ENCODE measurements at regions not wholly inside any gene's neighbourhood (a gene's known extent, or its start where the extent isn't known, plus 50 kb on each side); places are given as distances from the start of the nearest gene placed in this dataset.

GRCh38 chr4:138841343-138841742, 174.2 kb upstream of the NOCT start:
- Histone ChIP-seq H2BK120ac (ENCODE audit: low read depth, low read length) (no peak overlapping the region), H3K4me2 (ENCODE audit: low read depth, low read length) (no peak overlapping the region), H3K36me3 (ENCODE audit: control insufficient read depth, insufficient read depth, low read length) (no peaks in the 10 kb centered on the region), H2BK20ac (ENCODE audit: low read depth, low read length) (no peak overlapping the region), H2AK5ac (ENCODE audit: low read depth, low read length) (no peak overlapping the region), H3K9me3 (ENCODE audit: control insufficient read depth, insufficient read depth, low read length) (no peaks in the 10 kb centered on the region), H4K20me1 (ENCODE audit: insufficient read depth, low read length) (no peaks in the 10 kb centered on the region), H3K27ac (ENCODE audit: insufficient read depth, low read length) (no peak overlapping the region), H3K14ac (replicated peaks; ENCODE audit: low read depth, low read length) (no peak overlapping the region), H4K91ac (ENCODE audit: insufficient read depth, low read depth, low read length) (no peak overlapping the region), H3K27me3 (ENCODE audit: control insufficient read depth, insufficient read depth, low read length) (peaks cover 21% of the 10 kb centered on the region), H2AK9ac (replicated peaks; ENCODE audit: low read depth, low read length, poor library complexity) (no peak overlapping the region), H3K4me3 (ENCODE audit: insufficient read depth, low read depth, low read length) (no peak overlapping the region), H4K5ac (ENCODE audit: low read depth, low read length) (no peak overlapping the region), H3K23ac (ENCODE audit: low read depth, low read length) (no peak overlapping the region), H2BK5ac (ENCODE audit: low read depth, low read length, poor library complexity, severe bottlenecking) (no peak overlapping the region), H3K79me1 (ENCODE audit: low read depth in 1 of 2, low read length in 2 of 2) (no peaks in the 10 kb centered on the region), H2BK15ac (ENCODE audit: low read depth, low read length) (no peak overlapping the region), H4K8ac (ENCODE audit: low read depth in 2 of 2, low read length in 2 of 2) (no peak overlapping the region), H3K9ac (ENCODE audit: low read depth, low read length) (no peak overlapping the region), H3K4ac (ENCODE audit: low read depth, low read length) (no peak overlapping the region), H3K4me1 (ENCODE audit: control insufficient read depth, insufficient read depth, low read length) (peaks cover 5% of the 10 kb centered on the region; the same call in 1 of the 2 replicates), H3K9me1 (ENCODE audit: insufficient read depth, low read length) (no peaks in the 10 kb centered on the region), H3K56ac (ENCODE audit: extremely low read depth, insufficient read depth, low read length) (no peak overlapping the region), H2AFZ (replicated peaks; ENCODE audit: low read length, poor library complexity) (no peak overlapping the region), H3K18ac (ENCODE audit: low read depth, low read length) (no peak overlapping the region)
- dilution Hi-C loops (cut with HindIII; ENCODE audit: low sequenced_read_pairs, unreplicated experiment) = no loop called here
- no peak for DNase-seq
- no TSS peak for BruUV-seq (replicated peaks)
- intact Hi-C loops (cut with micrococcal nuclease) = no loop called here
- no peak for ATAC-seq (ENCODE audit: low read depth)
- TF ChIP-seq ELK1 (IDR thresholded peaks at IDR 0.05; ENCODE audit: borderline replicate concordance, low read depth, low read length) = no peak
- no peak for TF ChIP-seq CHD1 (IDR thresholded peaks at IDR 0.05; ENCODE audit: low read depth, low read length)
- TF ChIP-seq FOS (IDR thresholded peaks at IDR 0.05; ENCODE audit: low read depth, low read length) = no peak
- TF ChIP-seq USF2 (IDR thresholded peaks at IDR 0.05; ENCODE audit: low read depth, low read length) = no peak
- TF ChIP-seq MAZ (IDR thresholded peaks at IDR 0.05; ENCODE audit: borderline replicate concordance, low read depth, low read length) = no peak
- TF ChIP-seq RAD21 (IDR thresholded peaks at IDR 0.05; ENCODE audit: low read length) = no peak
- TF ChIP-seq NFE2L2 (IDR thresholded peaks at IDR 0.05; ENCODE audit: low read depth, low read length) = no peak
- TF ChIP-seq MXI1 (IDR thresholded peaks at IDR 0.05; ENCODE audit: borderline replicate concordance, low read depth, low read length) = no peak
- TF ChIP-seq CEBPB (IDR thresholded peaks at IDR 0.05; ENCODE audit: low read depth, low read length) = no peak
- TF ChIP-seq RCOR1 (IDR thresholded peaks at IDR 0.05; ENCODE audit: insufficient replicate concordance, low read length) = no peak
- no peak for TF ChIP-seq SMC3 (IDR thresholded peaks at IDR 0.05; ENCODE audit: low read depth, low read length)
- POLR2A ChIA-PET (ENCODE audit: unreplicated experiment) = no interaction called here
- CTCF ChIA-PET = interaction anchor here (0.5 to 1.0 kb wide), 2 partner anchors 28 to 47 kb away, joined by 3 to 5 read pairs; no protein-coding TSS in a partner anchor
- in situ Hi-C loops (cut with MboI; ENCODE audit: low sequenced_read_pairs) = no loop called here
